Daoy (cell line): ENCODE measurements at regions not wholly inside any gene's neighbourhood (a gene's known extent, or its start where the extent isn't known, plus 50 kb on each side); places are given as distances from the start of the nearest gene placed in this dataset.

ENCODE experiments used
- DNase-seq: peaks from one replicate; pipeline ENCODE4 v3.0.0-alpha.2; 2015; ENCODE audit warnings: low read depth

- DNase-seq = peak; percentile 88
Observed at GRCh38 chr1:116819081-116819480, 64.9 kb downstream of the CD2 start.

GRCh38 chr1:116820369-116820768 lies 66.1 kb downstream of the CD2 start:
- peak; percentile 100 for DNase-seq

- no peak for DNase-seq
Observed at GRCh38 chr1:116821763-116822162, 67.5 kb downstream of the CD2 start.

- DNase-seq = peak; percentile 34
Observed at GRCh38 chr1:116824631-116825206, 70.5 kb downstream of the CD2 start.

GRCh38 chr1:116825207-116825719 lies 71.0 kb downstream of the CD2 start:
- DNase-seq = peak; percentile 72

GRCh38 chr1:116825720-116826438 lies 71.6 kb downstream of the CD2 start:
- DNase-seq = peak; percentile 43

GRCh38 chr1:116826818-116827606 lies 72.8 kb downstream of the CD2 start:
- DNase-seq = peak; percentile 89

- no peak for DNase-seq
Observed at GRCh38 chr1:116827607-116828105, 73.4 kb downstream of the CD2 start.

- DNase-seq = no peak
Observed at GRCh38 chr1:116832308-116832931, 77.3 kb upstream of the PTGFRN start.

- DNase-seq = no peak
Observed at GRCh38 chr1:116832932-116833578, 76.7 kb upstream of the PTGFRN start.

- DNase-seq = no peak
Observed at GRCh38 chr1:116833718-116834117, 76.0 kb upstream of the PTGFRN start.

GRCh38 chr1:116834595-116834994 lies 75.1 kb upstream of the PTGFRN start:
- no peak for DNase-seq

- DNase-seq = no peak
Observed at GRCh38 chr1:116835161-116835560, 74.6 kb upstream of the PTGFRN start.

GRCh38 chr1:116836099-116836498 lies 73.6 kb upstream of the PTGFRN start:
- DNase-seq = no peak

- no peak for DNase-seq
Observed at GRCh38 chr1:116841569-116842344, 68.0 kb upstream of the PTGFRN start.

- DNase-seq = no peak
Observed at GRCh38 chr1:116842654-116843053, 67.1 kb upstream of the PTGFRN start.

- DNase-seq = no peak
Observed at GRCh38 chr1:116844775-116845174, 64.9 kb upstream of the PTGFRN start.

- no peak for DNase-seq
Observed at GRCh38 chr1:116847190-116847589, 62.5 kb upstream of the PTGFRN start.

- peak; percentile 86 for DNase-seq
Observed at GRCh38 chr1:116847688-116848531, 61.8 kb upstream of the PTGFRN start.

- peak; percentile 67 for DNase-seq
Observed at GRCh38 chr1:116850436-116850835, 59.3 kb upstream of the PTGFRN start.
